NB4 (cell line): ENCODE measurements at regions not wholly inside any gene's neighbourhood (a gene's known extent, or its start where the extent isn't known, plus 50 kb on each side); places are given as distances from the start of the nearest gene placed in this dataset.

ENCODE experiments used
- DNase-seq: peaks from one replicate; pipeline ENCODE4 v3.0.0; 2010; ENCODE audit warnings: low read depth
- H3K4me3 ChIP-seq: one replicate; pipeline ENCODE4 v1.5.1; 2011; ENCODE audit warnings: mild to moderate bottlenecking, low read depth, low read length, moderate library complexity
- CTCF ChIP-seq: IDR thresholded peaks from one replicate; pipeline ENCODE4 v1.5.1; 2012; ENCODE audit warnings: low read depth, low read length
- MAX ChIP-seq: IDR thresholded peaks from 2 replicates; pipeline ENCODE4 v1.6.1; 2011; ENCODE audit warnings: low read depth, low read length
- MYC ChIP-seq: IDR thresholded peaks from 2 replicates; pipeline ENCODE4 v1.6.1; 2011; ENCODE audit warnings: low read depth, low read length
- POLR2A ChIP-seq: IDR thresholded peaks from 2 replicates; pipeline ENCODE4 v1.6.1; 2011; ENCODE audit warnings: mild to moderate bottlenecking; ENCODE audit not compliant: insufficient read length; ENCODE audit errors: extremely low read depth

DNA sequence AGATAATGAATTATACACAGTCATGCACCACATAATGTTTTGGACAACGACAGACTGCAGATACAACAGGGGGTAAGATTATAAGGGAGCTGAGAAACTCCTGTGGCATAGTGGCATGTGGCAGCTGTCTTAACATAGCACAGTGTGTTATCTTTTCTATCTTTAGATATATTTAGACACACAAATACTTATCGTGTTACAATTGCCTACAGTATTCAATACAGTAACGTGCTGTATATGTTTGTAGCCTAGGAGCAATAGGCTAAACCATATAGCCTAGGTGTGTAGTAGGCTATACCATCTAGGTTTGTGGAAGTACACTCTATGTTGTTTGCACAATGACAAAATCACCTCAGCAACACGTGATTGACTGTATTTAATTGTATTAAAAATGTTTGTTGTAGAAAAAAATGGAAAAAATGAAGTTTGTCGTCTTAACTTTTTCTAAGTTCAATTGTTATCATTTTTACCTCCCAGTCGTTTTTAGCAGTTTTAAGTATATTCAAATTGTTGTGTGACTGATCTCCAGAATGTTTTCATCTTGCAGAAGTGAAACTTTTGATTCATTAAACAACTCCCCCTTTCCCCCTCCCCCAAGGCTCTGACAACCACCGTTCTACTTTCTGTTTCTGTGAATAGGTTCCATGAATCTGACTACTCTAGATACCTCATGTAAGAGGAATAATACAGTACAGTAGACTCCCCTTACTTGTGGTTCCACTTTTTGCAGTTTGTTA is 351.0 kb upstream of the B3GALT2 start:
- peak; percentile 6 for DNase-seq
- TF ChIP-seq POLR2A (no peak), MAX (no peak), CTCF (no peak), MYC (no peak)
- H3K4me3 ChIP-seq: no peak overlapping the region

- H3K4me3 ChIP-seq: no peak overlapping the region
- TF ChIP-seq CTCF (no peak), POLR2A (no peak), MAX (no peak), MYC (no peak)
- DNase-seq: no peak
Observed at GRCh38 chr1:193533853-193534252, 347.4 kb upstream of the B3GALT2 start.

- TF ChIP-seq MAX (no peak), MYC (no peak), CTCF (no peak), POLR2A (no peak)
- no peak for DNase-seq
- H3K4me3 ChIP-seq: no peak overlapping the region
Observed at GRCh38 chr1:193525917-193526710, 339.7 kb upstream of the B3GALT2 start.

DNA sequence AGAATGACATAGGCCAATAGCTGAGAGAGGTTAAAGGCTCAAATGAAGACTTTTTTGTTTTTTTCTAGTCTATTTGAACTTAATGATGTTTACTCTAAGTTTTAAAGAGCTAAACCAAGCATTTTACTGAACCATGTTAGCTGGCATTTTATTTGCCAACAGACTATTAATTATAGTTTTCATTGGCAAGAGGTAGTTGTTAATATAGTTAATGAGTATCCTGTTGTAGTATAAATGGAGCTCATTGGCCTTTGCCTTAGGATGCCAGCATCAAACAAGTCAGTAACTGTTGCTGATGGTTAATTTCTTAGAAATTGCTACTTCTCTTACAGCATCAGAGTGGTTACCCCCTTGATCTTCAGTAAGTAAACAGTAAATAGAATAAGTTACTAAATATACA is 339.0 kb upstream of the B3GALT2 start:
- no peak overlapping the region for H3K4me3 ChIP-seq
- DNase-seq: no peak
- no peak for TF ChIP-seq MYC
- TF ChIP-seq CTCF: no peak
- no peak for TF ChIP-seq POLR2A
- TF ChIP-seq MAX: no peak

GRCh38 chr1:193524616-193525015 is 338.2 kb upstream of the B3GALT2 start:
- H3K4me3 ChIP-seq: no peak overlapping the region
- TF ChIP-seq POLR2A (no peak), CTCF (no peak), MAX (no peak), MYC (no peak)
- DNase-seq: no peak
